ENCODE measurements at regions not wholly inside any gene's neighbourhood (a gene's known extent, or its start where the extent isn't known, plus 50 kb on each side); places are given as distances from the start of the nearest gene placed in this dataset.
"Not testable (repeated sequence)": the region's sequence is repeated elsewhere in the genome, so short reads cannot be mapped to it uniquely, and the experiment has no call there.

GRCh38 chr1:79235301-79236002 is 228.9 kb upstream of the ADGRL4 start:
- DNase-seq = no peak
- intact Hi-C loops (cut with DNase I) = no loop called here
- H3K27ac ChIP-seq = no peak overlapping the region
- H3K9me3 ChIP-seq = peaks cover 0 to 14% (median 0%) of the 10 kb centered on the region in 11 donors
- peaks cover 0 to 8% (median 0%) of the 10 kb centered on the region in 9 donors for H3K4me1 ChIP-seq
- no peak for ATAC-seq
- 16 to 22% methylated on average over 4 of the region's 4 CpGs for WGBS, 2 donors
- no peaks in the 10 kb centered on the region for H3K27me3 ChIP-seq
- H3K4me3 ChIP-seq = no peak overlapping the region
- no peaks in the 10 kb centered on the region for H3K36me3 ChIP-seq
- TF ChIP-seq CTCF (IDR thresholded peaks at IDR 0.05) = no peak

GRCh38 chr1:79232818-79233217 is 226.3 kb upstream of the ADGRL4 start:
- Histone ChIP-seq H3K4me3 (no peak overlapping the region), H3K9me3 (peaks cover 0 to 6% (median 0%) of the 10 kb centered on the region in 11 donors), H3K4me1 (peaks cover 0 to 8% (median 0%) of the 10 kb centered on the region in 9 donors), H3K27me3 (no peaks in the 10 kb centered on the region), H3K27ac (no peak overlapping the region), H3K36me3 (no peaks in the 10 kb centered on the region)
- DNase-seq = no peak
- no peak for TF ChIP-seq CTCF (IDR thresholded peaks at IDR 0.05)
- ATAC-seq = no peak
- intact Hi-C loops (cut with DNase I) = no loop called here

GRCh38 chr1:79230751-79231150 is 224.2 kb upstream of the ADGRL4 start:
- H3K27ac ChIP-seq; H3K36me3 ChIP-seq; H3K4me3 ChIP-seq; H3K4me1 ChIP-seq; DNase-seq; H3K9me3 ChIP-seq; H3K27me3 ChIP-seq; intact Hi-C loops (cut with DNase I); ATAC-seq: not testable (repeated sequence)
- 79 to 86% methylated on average over 4 of the region's 4 CpGs for WGBS, 2 donors

GRCh38 chr1:79226963-79227362 is 220.4 kb upstream of the ADGRL4 start:
- WGBS, 2 donors = 72 to 80% methylated on average over 2 of the region's 2 CpGs
- H3K4me1 ChIP-seq = no peaks in the 10 kb centered on the region

More at GRCh38 chr1:79226963-79227362, 220.4 kb upstream of the ADGRL4 start:
- intact Hi-C loops (cut with DNase I) = no loop called here
- Histone ChIP-seq H3K9me3 (peaks cover 0 to 6% (median 0%) of the 10 kb centered on the region in 11 donors), H3K27ac (no peak overlapping the region), H3K4me3 (no peak overlapping the region), H3K27me3 (no peaks in the 10 kb centered on the region), H3K36me3 (no peaks in the 10 kb centered on the region)
- DNase-seq (no peak), ATAC-seq (no peak)
- no peak for TF ChIP-seq CTCF (IDR thresholded peaks at IDR 0.05)
